H9 (cell line): ENCODE measurements at regions not wholly inside any gene's neighbourhood (a gene's known extent, or its start where the extent isn't known, plus 50 kb on each side); places are given as distances from the start of the nearest gene placed in this dataset.
A peak's percentile ranks its signal among the peaks of the same experiment; 100 is the strongest.

Experiments used
- DNase-seq: peaks from one replicate; pipeline ENCODE4 v3.0.0-alpha.2; 2017
- H2AFZ ChIP-seq: one replicate; pipeline ENCODE4 v1.6.1; 2013; ENCODE audit warnings: mild to moderate bottlenecking, low read length, control low read depth, moderate library complexity
- H2AK5ac ChIP-seq: 2 replicates; pipeline ENCODE4 v1.6.1; 2013; ENCODE audit warnings: low read length, control low read depth, mixed read lengths; ENCODE audit not compliant: insufficient read length
- H2BK120ac ChIP-seq: one replicate; pipeline ENCODE4 v1.6.1; 2013; ENCODE audit warnings: low read depth, mild to moderate bottlenecking, low read length, control low read depth, inconsistent platforms; ENCODE audit not compliant: poor library complexity, severe bottlenecking
- H2BK12ac ChIP-seq: 2 replicates; pipeline ENCODE4 v1.6.1; 2013; ENCODE audit warnings: low read length, control low read depth, mixed read lengths, low read depth; ENCODE audit not compliant: insufficient read length
- H2BK15ac ChIP-seq: 2 replicates; pipeline ENCODE4 v1.6.1; 2013; ENCODE audit warnings: low read depth, low read length, control low read depth
- H2BK20ac ChIP-seq: one replicate; pipeline ENCODE4 v1.6.1; 2013; ENCODE audit warnings: low read depth, mild to moderate bottlenecking, low read length, control low read depth, inconsistent platforms; ENCODE audit not compliant: poor library complexity, severe bottlenecking
- H2BK5ac ChIP-seq: 2 replicates; pipeline ENCODE4 v1.6.1; 2013; ENCODE audit warnings: low read length, control low read depth, mixed read lengths; ENCODE audit not compliant: insufficient read length
- H3K14ac ChIP-seq: 2 replicates; pipeline ENCODE4 v1.6.1; 2013; ENCODE audit warnings: low read length, control low read depth; ENCODE audit not compliant: insufficient read depth
- H3K18ac ChIP-seq: 2 replicates; pipeline ENCODE4 v1.6.1; 2013; ENCODE audit warnings: low read depth, mild to moderate bottlenecking, mixed read lengths, low read length, control low read depth; ENCODE audit not compliant: insufficient read length
- H3K23ac ChIP-seq: 2 replicates; pipeline ENCODE4 v1.6.1; 2013; ENCODE audit warnings: low read length, control low read depth, mixed read lengths, low read depth; ENCODE audit not compliant: insufficient read length
- H3K23me2 ChIP-seq: 2 replicates; pipeline ENCODE4 v1.6.1; 2013; ENCODE audit warnings: low read depth, mild to moderate bottlenecking, mixed read lengths, low read length, control low read depth; ENCODE audit not compliant: insufficient read length, poor library complexity, severe bottlenecking
- H3K27ac ChIP-seq: 2 replicates; pipeline ENCODE4 v1.5.1; 2013; ENCODE audit warnings: low read length, control low read depth, mixed read lengths, low read depth; ENCODE audit not compliant: insufficient read length
- H3K27me3 ChIP-seq: 2 replicates; pipeline ENCODE4 v1.6.1; 2013; ENCODE audit warnings: low read length, control low read depth, inconsistent platforms; ENCODE audit not compliant: insufficient read depth
- H3K4ac ChIP-seq: 2 replicates; pipeline ENCODE4 v1.6.1; 2013; ENCODE audit warnings: low read depth, mild to moderate bottlenecking, control low read depth, inconsistent platforms, low read length, moderate library complexity
- H3K4me1 ChIP-seq: 2 replicates; pipeline ENCODE4 v1.6.1; 2013; ENCODE audit warnings: low read length, control low read depth, inconsistent platforms; ENCODE audit not compliant: insufficient read depth
- H3K4me2 ChIP-seq: 2 replicates; pipeline ENCODE4 v1.6.1; 2013; ENCODE audit warnings: low read length, control low read depth, mixed read lengths; ENCODE audit not compliant: insufficient read length, insufficient read depth
- H3K56ac ChIP-seq: 2 replicates; pipeline ENCODE4 v1.6.1; 2013; ENCODE audit warnings: low read depth, mild to moderate bottlenecking, mixed read lengths, low read length, control low read depth; ENCODE audit not compliant: insufficient read length
- H3K79me1 ChIP-seq: 2 replicates; pipeline ENCODE4 v1.6.1; 2013; ENCODE audit warnings: low read depth, mild to moderate bottlenecking, moderate library complexity, low read length, control low read depth, inconsistent platforms; ENCODE audit not compliant: insufficient read depth, poor library complexity, severe bottlenecking
- H3K79me2 ChIP-seq: 2 replicates; pipeline ENCODE4 v1.6.1; 2013; ENCODE audit warnings: low read length, control low read depth, inconsistent platforms; ENCODE audit not compliant: insufficient read depth
- H3K9ac ChIP-seq: 2 replicates; pipeline ENCODE4 v1.6.1; 2013; ENCODE audit warnings: low read length, control low read depth, mixed read lengths; ENCODE audit not compliant: insufficient read length; ENCODE audit errors: extremely low read depth
- H3K9me3 ChIP-seq: one replicate; pipeline ENCODE4 v1.6.1; 2013; ENCODE audit warnings: low read depth, low read length, inconsistent platforms; ENCODE audit not compliant: control insufficient read depth
- H3T11ph ChIP-seq: one replicate; pipeline ENCODE4 v1.6.1; 2013; ENCODE audit warnings: mild to moderate bottlenecking, low read length, control low read depth, inconsistent platforms
- H4K20me1 ChIP-seq: one replicate; pipeline ENCODE4 v1.6.1; 2013; ENCODE audit not compliant: control insufficient read depth, insufficient read length, insufficient read depth
- H4K5ac ChIP-seq: 2 replicates; pipeline ENCODE4 v1.6.1; 2013; ENCODE audit warnings: low read depth, mild to moderate bottlenecking, mixed read lengths, low read length, control low read depth; ENCODE audit not compliant: insufficient read length
- H4K8ac ChIP-seq: replicated peaks from 2 replicates; pipeline ENCODE4 v1.6.1; 2013; ENCODE audit warnings: low read length, control low read depth, mixed read lengths, low read depth; ENCODE audit not compliant: insufficient read length
- H4K91ac ChIP-seq: 2 replicates; pipeline ENCODE4 v1.6.1; 2013; ENCODE audit warnings: low read depth, mild to moderate bottlenecking, moderate library complexity, mixed read lengths, low read length, control low read depth; ENCODE audit not compliant: insufficient read length
- H3K27ac Mint-ChIP-seq, 3 experiments: 2 replicates in 2 of 3; 3 replicates in 1 of 3; pipeline ENCODE4 v1.8.0; 2020 to 2021; ENCODE audit warnings: mixed read lengths in 3 of 3, mild to moderate bottlenecking in 1 of 3, moderate library complexity in 1 of 3
- H3K27me3 Mint-ChIP-seq: 2 replicates; pipeline ENCODE4 v1.8.0; 2021; ENCODE audit warnings: low read depth, mild to moderate bottlenecking, moderate library complexity, mixed read lengths
- H3K36me3 Mint-ChIP-seq, 3 experiments: 2 replicates in 2 of 3; 3 replicates in 1 of 3; pipeline ENCODE4 v1.8.0; 2020 to 2021; ENCODE audit warnings: low read depth in 3 of 3, mixed read lengths in 3 of 3; ENCODE audit not compliant: insufficient read depth in 1 of 3
- H3K4me1 Mint-ChIP-seq, 2 experiments: 2 replicates each; pipeline ENCODE4 v1.8.0; 2020; ENCODE audit warnings: mixed read lengths in 2 of 2
- H3K4me3 Mint-ChIP-seq, 2 experiments: 2 replicates in 1 of 2; 3 replicates in 1 of 2; pipeline ENCODE4 v1.8.0; 2020 to 2021; ENCODE audit warnings: mild to moderate bottlenecking in 2 of 2, mixed read lengths in 2 of 2, moderate library complexity in 1 of 2
- H3K9me3 Mint-ChIP-seq, 2 experiments: 2 replicates in 1 of 2; 3 replicates in 1 of 2; pipeline ENCODE4 v1.8.0; 2020; ENCODE audit warnings: mild to moderate bottlenecking in 2 of 2, mixed read lengths in 2 of 2, moderate library complexity in 1 of 2
- CTCF ChIP-seq: fragments of 200-600 bp; sonication (generic); conservative IDR thresholded peaks from 3 replicates; pipeline ENCODE4 v1.8.0; 2021; ENCODE audit warnings: antibody characterized with exemption, mild to moderate bottlenecking
- WGBS: extraction: QIAGEN DNeasy Blood & Tissue Kit; methylation state at CpG from one replicate; pipeline ENCODE4 v1.1.7; 2013; ENCODE audit warnings: missing lambda C conversion rate, low lambda C conversion rate, mixed read lengths; ENCODE audit not compliant: insufficient read length; ENCODE audit errors: extremely low coverage; 5-methylcytosine and 5-hydroxymethylcytosine counted together

GRCh38 chr13:30077240-30077735, 226.9 kb upstream of the UBL3 start:
- Histone ChIP-seq H3K27me3 (no peaks in the 10 kb centered on the region), H3K4me2 (no peak overlapping the region), H3K18ac (no peak overlapping the region), H3K79me1 (no peaks in the 10 kb centered on the region), H2BK120ac (no peak overlapping the region), H3K14ac (no peak overlapping the region), H2AFZ (no peak overlapping the region), H3K9me3 (no peaks in the 10 kb centered on the region), H4K8ac (no peak overlapping the region), H2BK15ac (no peak overlapping the region), H3K23ac (no peak overlapping the region), H3K79me2 (no peaks in the 10 kb centered on the region), H4K91ac (no peak overlapping the region), H3K23me2 (no peaks in the 10 kb centered on the region), H3K27ac (no peak overlapping the region), H4K5ac (no peak overlapping the region), H2AK5ac (no peak overlapping the region), H3K4ac (no peak overlapping the region), H2BK12ac (no peak overlapping the region), H3K4me1 (peaks cover 7% of the 10 kb centered on the region; the same call in 1 of the 2 replicates), H3K9ac (no peak overlapping the region), H2BK20ac (no peak overlapping the region), H2BK5ac (no peak overlapping the region), H4K20me1 (no peaks in the 10 kb centered on the region), H3K56ac (no peak overlapping the region), H3T11ph (no peak overlapping the region)
- WGBS: no CpG with 5 or more reads among the region's 4 CpGs
- H3K4me3 Mint-ChIP-seq: no peak overlapping the region
- H3K36me3 Mint-ChIP-seq: peaks cover 0 to 12% (median 2%) of the 10 kb centered on the region in 3 experiments; a peak in 6 of 7 replicates
- DNase-seq: no peak
- TF ChIP-seq CTCF: no peak
- peaks cover 10 to 21% of the 10 kb centered on the region in 2 experiments for H3K9me3 Mint-ChIP-seq
- H3K4me1 Mint-ChIP-seq: peaks cover 17 to 21% of the 10 kb centered on the region in 2 experiments
- peak overlapping the region in 1 of 3 experiments; percentile 28; a peak in 1 of 7 replicates for H3K27ac Mint-ChIP-seq
- H3K27me3 Mint-ChIP-seq: no peaks in the 10 kb centered on the region
